G401.6 (cell line): ENCODE measurements at regions not wholly inside any gene's neighbourhood (a gene's known extent, or its start where the extent isn't known, plus 50 kb on each side); places are given as distances from the start of the nearest gene placed in this dataset.

Experiments used
- FAIRE-seq: peaks from 2 replicates; lab custom pipeline; 2012; peaks lifted over from hg19 to GRCh38; lab: Jason Lieb, UNC

DNA sequence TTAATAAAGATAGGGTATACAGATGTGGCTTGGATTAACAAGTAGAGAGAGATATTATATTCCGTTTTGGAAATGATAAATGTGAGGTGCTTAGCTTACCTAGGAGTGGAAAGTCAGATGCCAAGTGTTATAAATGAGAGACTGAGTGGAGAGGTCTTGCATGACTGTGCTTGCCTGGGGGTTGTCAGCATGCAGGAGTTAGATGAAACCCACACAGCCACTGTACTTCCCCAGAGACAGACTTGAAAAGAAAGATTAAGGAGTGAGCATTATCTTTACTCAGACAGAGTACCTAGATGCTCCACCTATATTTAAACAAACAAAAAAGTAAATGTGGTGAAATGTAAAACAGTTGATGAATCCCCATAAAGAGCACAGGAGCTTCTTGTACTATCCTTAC, 482.7 kb downstream of the RIT2 start:
- FAIRE-seq, result no peak

DNA sequence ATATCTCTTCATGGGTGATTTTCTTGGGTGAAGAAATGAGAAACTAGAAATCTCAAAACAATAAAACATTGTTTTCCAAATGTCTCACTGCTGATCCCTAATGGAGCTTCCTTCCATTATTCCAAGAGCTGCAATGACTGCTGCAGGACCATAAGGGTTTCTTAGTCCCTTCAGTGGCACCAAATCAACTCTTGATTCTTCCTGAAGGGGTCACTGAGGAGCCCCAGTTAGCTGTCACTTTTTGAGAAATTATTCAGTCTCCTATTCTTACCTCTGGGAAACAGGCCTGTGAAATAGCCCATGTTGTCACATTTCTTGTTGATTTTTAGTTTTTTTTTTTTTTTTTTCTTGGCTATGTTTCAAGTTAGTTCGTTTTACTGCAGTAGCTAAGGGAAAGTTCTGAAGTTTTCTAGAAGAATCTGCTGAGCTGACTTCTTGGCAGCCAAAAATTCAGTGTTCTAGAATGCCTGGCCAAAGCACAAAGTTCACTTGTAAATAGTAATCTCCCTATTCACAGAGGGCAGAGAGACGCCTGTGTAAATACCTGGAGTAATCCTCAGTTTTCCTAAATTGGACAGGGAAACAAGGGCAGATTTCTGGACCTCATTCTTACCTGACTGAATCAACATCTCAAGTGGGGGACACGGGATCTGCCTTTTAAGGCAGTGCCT, 480.0 kb downstream of the RIT2 start:
- FAIRE-seq, result no peak

DNA sequence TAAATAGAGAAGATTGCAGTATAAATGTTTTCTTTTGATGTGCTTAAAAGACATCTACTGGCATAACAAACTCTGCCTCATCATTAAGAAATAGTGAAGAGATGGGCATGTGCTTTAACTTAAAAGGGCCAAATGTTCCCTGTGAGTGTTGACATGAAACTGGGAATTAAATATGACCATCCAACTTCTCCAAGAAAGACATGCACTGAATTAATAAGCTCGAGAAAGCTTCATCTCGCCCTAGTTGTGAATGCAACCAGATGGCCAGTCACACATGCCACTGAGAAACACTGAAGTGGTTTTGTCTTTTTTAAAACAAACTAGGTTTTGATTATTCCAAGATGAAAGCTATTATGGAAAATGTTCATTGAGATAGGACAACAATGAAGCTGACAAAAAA, 479.2 kb downstream of the RIT2 start:
- no peak for FAIRE-seq

DNA sequence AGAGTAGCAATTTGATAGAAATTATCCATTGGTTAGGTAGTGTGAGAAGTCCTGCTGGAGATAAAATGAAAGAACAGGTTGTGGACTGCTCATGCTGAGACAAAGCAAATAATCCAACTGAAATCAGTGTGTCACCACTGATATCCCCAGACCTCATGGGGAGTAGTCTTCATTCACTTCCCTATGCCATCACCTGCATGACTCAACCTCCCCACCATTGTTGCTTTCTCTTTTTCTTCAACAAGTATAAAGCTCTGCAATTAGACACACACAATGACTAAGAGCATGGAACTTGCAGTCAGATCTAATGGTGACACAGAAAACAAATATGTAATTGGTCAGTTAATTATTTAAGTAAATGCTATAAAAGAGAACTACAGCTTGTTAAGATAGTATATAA, 475.3 kb downstream of the RIT2 start:
- no peak for FAIRE-seq

DNA sequence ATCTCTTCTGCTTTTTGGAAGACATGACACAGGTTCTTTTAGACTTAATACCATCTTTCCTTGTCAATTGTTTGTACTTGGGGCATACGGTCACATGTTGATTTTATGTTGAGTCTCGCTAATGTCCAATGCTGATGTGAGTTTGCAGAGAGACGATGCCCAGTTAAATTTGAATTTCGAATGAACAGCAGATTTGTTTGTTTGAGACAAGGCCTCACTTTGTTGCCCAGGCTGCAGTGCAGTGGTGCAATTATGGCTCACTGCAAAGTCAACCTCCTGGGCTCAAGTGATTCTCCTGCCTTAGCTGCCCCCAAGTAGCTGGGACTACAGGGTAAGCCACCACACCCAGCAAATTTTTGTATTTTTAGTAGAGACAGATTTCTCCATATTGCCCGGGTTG, 473.5 kb downstream of the RIT2 start:
- no peak for FAIRE-seq

DNA sequence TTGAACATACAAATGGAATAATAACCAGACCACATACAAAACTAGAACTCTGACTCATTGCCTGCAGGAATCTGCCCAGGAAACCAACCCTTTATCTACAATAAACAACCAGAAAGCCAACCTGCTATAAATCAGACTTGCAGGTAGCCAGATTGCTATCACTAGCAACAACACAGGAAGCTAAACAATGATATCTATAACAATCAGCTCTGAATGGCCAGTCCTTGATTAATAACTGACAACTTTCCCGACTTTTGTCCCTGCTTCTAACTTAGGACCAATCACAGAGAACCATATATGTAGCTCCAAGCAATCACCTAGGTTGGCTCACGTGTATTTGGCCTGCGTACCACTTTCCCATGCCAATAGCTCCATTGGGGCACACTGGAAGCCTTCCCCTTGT, 470.8 kb downstream of the RIT2 start:
- FAIRE-seq, result no peak

DNA sequence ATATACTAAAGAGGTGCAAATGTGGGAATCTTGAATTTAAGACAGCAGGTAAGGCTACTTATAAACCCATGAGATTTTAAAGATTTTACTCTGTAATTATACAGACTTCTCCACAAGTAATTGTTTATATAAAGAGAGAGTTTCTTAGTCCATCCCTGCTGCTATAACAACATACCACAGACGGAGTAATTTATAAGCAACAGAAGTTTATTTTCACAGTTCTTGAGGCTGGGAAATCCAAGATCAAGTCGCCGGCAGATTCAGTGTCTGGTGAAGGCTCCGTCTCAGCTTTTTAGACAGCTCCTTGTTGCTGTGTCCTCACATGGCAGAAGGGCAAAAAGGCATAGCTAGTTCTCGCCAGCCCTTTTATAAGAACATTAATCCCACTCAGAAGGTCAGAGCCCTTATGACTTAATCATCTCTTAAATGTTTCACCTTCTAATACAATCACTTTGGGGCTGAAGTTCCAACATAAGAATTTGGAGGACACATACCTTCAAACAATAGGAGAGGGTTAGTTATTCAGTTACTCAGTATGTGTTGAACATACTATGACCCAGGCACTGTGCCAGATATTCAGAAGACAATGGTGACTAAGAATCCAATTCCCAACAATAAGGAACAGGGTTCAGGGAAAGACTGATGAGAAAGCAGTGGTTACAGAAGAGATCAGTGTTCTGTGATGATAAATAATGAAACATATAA, 466.0 kb downstream of the RIT2 start:
- no peak for FAIRE-seq

DNA sequence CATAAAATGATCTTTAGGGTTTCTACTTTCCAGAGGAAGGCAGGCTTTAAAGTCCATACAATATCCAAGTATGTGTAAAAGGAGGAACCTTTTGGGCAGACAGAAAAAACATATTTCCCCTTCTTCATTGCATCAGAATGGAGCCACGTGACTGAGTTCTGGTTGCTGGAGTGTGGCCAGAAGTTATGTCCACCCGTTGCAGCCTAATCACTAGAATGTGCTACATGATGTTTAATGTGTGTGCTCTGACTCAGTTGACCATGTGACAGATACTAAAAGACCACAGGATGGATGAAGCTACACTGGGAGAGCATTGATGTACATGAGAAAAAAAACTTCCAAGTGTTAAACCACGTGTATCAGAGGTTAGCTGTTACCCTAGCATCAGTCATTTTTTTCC, 460.9 kb downstream of the RIT2 start:
- FAIRE-seq, result no peak

DNA sequence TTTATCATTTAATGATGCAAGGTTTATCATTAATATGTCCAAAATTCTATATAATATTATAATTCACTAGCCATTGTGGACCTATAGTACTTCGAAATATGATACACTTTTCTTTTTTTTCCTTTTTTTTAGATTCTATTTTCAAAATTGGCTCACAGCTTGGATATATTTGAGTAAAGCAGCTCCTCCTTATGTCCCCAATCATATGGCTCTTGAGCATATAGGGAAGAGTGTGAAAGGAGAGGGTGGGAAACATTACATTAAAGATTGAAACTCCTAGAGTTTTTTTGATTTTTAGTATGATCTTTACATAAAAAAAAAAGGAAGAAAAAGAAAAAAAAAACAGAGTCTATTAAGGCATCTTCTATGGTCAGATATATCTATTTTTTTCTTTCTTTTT, 457.9 kb downstream of the RIT2 start:
- FAIRE-seq, result no peak

DNA sequence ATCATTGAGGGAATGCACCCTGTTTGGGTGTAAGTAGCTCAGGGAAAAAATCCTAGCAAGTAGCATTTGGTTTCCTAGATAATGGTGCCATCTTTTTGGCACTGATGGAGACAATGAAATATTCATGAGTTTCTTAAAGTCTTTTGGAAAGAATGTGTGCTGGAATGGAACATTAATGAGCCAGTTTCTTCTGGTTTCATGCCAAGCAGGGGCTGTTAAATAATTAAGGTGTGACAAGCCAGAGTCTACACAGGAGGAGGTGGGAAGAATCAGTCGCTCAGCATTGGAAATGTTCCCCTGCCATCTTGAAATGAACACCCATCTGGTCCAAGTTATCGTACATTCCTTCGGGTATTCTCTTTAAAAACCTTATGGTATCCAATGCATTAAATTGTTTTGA, 457.3 kb downstream of the RIT2 start:
- FAIRE-seq, result no peak

DNA sequence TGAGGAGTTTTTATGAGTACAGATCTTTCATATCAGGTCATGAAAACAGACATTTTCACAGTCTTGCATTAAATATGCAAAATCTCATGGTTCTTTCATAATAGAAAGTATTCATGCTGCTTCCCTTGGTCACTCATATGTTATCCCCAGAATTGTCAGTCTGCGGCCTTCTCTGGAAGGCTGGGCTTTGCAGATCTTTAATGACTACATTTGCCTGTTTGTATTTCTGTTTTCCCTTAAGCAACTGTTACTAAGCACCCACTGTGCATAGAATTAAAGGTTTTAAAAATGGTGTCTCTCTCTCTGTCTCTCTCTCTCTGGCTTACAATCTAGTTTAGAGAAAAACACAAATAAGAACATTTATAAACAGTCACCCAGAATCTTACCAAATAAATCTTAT, 456.3 kb downstream of the RIT2 start:
- FAIRE-seq, result no peak

DNA sequence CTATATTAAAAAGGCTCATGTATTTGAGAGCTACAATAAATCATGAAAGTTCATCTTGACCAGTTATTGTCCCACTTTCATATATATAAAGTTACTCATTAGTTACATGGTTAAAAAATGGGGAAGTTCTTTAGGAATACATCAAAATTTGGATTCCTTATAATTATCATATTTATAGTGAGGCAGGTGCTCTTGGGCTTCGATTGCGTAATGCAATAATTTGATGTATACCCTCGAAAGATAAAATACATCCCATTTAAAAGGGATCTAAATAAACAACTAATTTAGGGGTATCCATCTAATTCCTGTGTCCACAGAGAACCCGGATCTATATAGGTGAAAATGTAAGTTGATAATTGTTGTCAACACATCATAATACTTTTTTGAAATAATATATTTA, 444.6 kb downstream of the RIT2 start:
- no peak for FAIRE-seq

DNA sequence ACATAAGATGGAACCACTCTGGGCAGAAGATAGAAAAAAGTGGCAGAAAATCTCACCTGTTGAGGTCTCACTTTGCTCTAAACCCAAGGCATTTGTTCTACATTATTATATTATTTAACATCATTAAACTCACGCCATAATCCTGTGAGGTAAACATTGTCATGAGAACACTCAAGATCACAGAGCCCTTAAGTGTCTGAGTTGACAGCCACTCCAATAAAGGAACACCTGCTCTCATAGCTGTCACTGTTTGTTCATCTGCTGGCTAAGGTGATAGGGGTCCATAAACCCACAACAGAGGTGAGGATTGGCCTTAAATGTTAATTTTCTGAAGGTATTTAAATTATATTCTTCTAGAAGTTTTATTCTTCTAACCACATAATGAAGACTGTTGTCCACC, 439.7 kb downstream of the RIT2 start:
- FAIRE-seq, result no peak

DNA sequence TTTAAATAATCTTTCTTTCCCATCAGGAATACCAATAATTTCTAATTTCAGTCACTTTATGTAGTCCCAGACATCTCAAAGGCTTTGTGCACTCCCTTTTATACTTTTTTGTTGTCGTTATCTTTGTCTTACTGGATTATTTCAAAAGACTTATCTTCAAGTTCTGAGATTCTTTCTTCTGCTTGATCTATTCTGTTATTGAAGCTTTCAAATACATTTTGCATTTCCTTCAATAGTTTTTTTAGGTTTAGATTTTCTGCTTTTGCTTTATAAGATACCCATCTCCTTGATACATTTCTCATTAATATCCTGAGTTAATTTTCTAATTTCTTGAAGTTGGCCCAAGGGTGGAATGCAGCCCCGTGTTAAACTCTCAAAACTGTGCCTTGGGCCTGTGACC, 432.4 kb downstream of the RIT2 start:
- FAIRE-seq, result no peak

DNA sequence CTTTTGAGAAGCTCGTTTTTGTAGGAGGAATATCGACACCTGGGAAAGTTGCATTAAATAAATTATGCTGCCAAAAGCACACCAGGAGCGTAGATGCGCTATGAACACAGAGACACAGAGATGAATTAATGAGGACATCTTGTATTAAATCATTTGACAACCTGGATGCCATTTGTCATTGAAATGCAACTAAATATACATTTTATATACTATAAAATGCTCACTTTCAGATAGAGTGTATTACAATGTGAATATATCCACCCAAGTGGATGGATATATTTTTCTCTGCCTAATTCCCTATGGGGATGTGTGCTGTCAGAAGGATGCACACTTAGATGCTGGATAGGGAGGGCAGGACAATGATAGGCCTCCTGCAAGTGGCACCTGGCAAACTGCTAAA, 426.2 kb downstream of the RIT2 start:
- FAIRE-seq, result no peak
